Ascending aorta (tissue), 2 donors: ENCODE measurements at regions not wholly inside any gene's neighbourhood (a gene's known extent, or its start where the extent isn't known, plus 50 kb on each side); places are given as distances from the start of the nearest gene placed in this dataset.

Experiments
- DNase-seq, 2 donors: peaks; one replicate each; pipeline ENCODE4 v3.0.0-alpha.2; 2019; ENCODE audit warnings: low spot score in 2 of 2
- H3K27ac ChIP-seq, 2 donors: fragments of 200-600 bp; sonication (generic); one replicate each; pipeline ENCODE4 v1.5.1; 2016 to 2017; ENCODE audit warnings: mild to moderate bottlenecking in 1 of 2
- H3K27me3 ChIP-seq: fragments of 200-600 bp; sonication (generic); one replicate; pipeline ENCODE4 v1.5.1; 2017
- H3K36me3 ChIP-seq, 2 donors: fragments of 200-600 bp; sonication (generic); one replicate each; pipeline ENCODE4 v1.5.1; 2016
- H3K4me1 ChIP-seq, 2 donors: fragments of 200-600 bp; sonication (generic); one replicate each; pipeline ENCODE4 v1.5.1; 2016 to 2017; ENCODE audit warnings: mild to moderate bottlenecking in 1 of 2
- H3K4me3 ChIP-seq, 2 donors: fragments of 200-600 bp; sonication (generic); one replicate each; pipeline ENCODE4 v1.5.1; 2016 to 2017; ENCODE audit warnings: mild to moderate bottlenecking in 1 of 2
- H3K9me3 ChIP-seq, 2 donors: fragments of 200-600 bp; sonication (generic); one replicate each; pipeline ENCODE4 v1.5.1; 2016
- CTCF ChIP-seq, 3 experiments: fragments of 200-600 bp in 2 of 3; fragments of 450-650 bp in 1 of 3; sonication (generic) in 2 of 3; IDR thresholded peaks; one replicate each; pipeline ENCODE4 v1.5.1; 2016 to 2019; ENCODE audit warnings: antibody characterized with exemption in 3 of 3, mild to moderate bottlenecking in 1 of 3, moderate library complexity in 1 of 3
- intact Hi-C: fragments of 100-400 bp; cut with DNase I; formaldehyde crosslinking; loops from one replicate; pipeline ENCODE4 v1.15.1; 2023

DNA sequence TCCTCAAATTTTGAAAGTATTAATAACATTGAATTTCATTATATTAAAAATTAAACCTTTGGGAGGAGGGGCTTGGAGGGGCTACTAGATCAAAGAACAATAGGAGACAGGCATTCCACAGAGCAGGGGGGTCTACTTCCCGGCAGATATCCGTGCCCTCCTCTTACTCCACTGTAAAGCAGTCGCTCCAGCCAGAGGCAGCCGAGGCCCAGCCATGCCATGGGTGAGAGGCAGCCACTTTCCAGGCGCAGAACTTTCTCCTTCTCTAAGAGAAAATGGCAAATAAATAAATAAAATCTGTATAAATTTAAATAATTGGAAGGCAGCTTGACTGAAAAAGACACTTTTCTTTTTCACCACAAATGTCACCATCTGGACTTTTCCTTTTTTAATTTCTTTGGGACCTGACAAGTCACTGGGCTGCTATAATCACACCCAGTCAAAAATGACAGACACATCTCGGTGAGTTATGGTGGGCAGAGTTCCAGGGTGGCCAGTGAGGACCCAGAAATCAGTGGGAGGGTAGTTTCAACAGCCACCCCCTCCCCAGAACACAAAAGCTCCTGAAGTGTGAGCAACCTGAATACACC is 302.2 kb upstream of the SMARCA2 start:
- H3K9me3 ChIP-seq, result no peaks in the 10 kb centered on the region
- H3K27ac ChIP-seq, result no peak overlapping the region
- no peaks in the 10 kb centered on the region for H3K27me3 ChIP-seq
- no peak for TF ChIP-seq CTCF (IDR thresholded peaks at IDR 0.05)
- H3K4me1 ChIP-seq, result no peaks in the 10 kb centered on the region
- intact Hi-C loops, result no loop called here
- no peak overlapping the region for H3K4me3 ChIP-seq
- no peak for DNase-seq
- H3K36me3 ChIP-seq, result no peaks in the 10 kb centered on the region

- no peaks in the 10 kb centered on the region for H3K9me3 ChIP-seq
- DNase-seq, result no peak
- no peaks in the 10 kb centered on the region for H3K36me3 ChIP-seq
- no peak overlapping the region for H3K27ac ChIP-seq
- intact Hi-C loops, result no loop called here
- no peak overlapping the region for H3K4me3 ChIP-seq
- no peaks in the 10 kb centered on the region for H3K27me3 ChIP-seq
- no peak for TF ChIP-seq CTCF (IDR thresholded peaks at IDR 0.05)
- no peaks in the 10 kb centered on the region for H3K4me1 ChIP-seq
These were observed 301.3 kb upstream of the SMARCA2 start for GRCh38 chr9:1713841-1714240.

DNA sequence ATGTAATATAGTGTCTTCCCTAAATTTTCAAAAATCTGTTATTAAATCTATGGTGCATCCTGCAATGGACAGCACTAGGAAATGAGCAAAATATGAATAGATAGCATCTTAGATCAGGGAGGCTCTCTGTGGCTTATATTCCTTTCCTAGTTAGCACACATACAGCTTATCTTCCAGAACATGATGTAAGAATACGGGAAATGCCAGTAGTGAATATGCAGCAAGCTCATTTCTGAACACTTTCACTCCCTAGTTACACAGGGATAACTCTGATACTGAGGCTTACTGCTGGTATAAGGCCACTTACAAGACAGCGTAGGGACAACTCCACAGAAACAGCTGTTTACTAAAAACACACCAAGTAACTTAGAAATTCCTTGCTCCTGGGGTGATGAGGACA is 297.3 kb upstream of the SMARCA2 start:
- H3K36me3 ChIP-seq, result no peaks in the 10 kb centered on the region
- no peak for TF ChIP-seq CTCF (IDR thresholded peaks at IDR 0.05)
- no peaks in the 10 kb centered on the region for H3K27me3 ChIP-seq
- DNase-seq, result no peak
- H3K4me1 ChIP-seq, result no peaks in the 10 kb centered on the region
- no peaks in the 10 kb centered on the region for H3K9me3 ChIP-seq
- no peak overlapping the region for H3K4me3 ChIP-seq
- no peak overlapping the region for H3K27ac ChIP-seq
- intact Hi-C loops, result no loop called here

DNA sequence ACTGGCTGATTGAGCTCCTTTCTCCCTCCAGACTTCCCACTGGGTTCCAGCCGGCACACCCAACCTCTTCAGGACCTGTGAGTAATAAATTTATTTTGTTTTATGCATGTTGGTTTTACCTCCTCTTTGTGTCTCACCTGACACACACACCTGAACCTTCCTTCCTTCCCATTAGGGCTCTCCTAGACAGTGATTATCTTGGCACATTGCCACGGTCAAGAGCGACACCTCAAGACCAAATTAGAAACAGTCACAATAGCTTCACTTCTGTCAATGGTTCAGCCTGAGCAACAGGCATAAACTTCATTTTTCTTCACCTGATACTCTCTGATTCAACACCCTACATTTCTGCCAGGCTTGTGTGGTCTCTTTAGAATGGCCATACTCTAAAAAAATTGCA is 296.3 kb upstream of the SMARCA2 start:
- TF ChIP-seq CTCF (IDR thresholded peaks at IDR 0.05), result no peak
- Histone ChIP-seq H3K4me3 (no peak overlapping the region), H3K36me3 (no peaks in the 10 kb centered on the region), H3K27ac (no peak overlapping the region), H3K27me3 (no peaks in the 10 kb centered on the region), H3K9me3 (no peaks in the 10 kb centered on the region), H3K4me1 (no peaks in the 10 kb centered on the region)
- no peak for DNase-seq
- intact Hi-C loops, result no loop called here

- DNase-seq, result no peak
- H3K9me3 ChIP-seq, result no peaks in the 10 kb centered on the region
- H3K4me1 ChIP-seq, result no peaks in the 10 kb centered on the region
- no peak overlapping the region for H3K4me3 ChIP-seq
- no peaks in the 10 kb centered on the region for H3K36me3 ChIP-seq
- no peaks in the 10 kb centered on the region for H3K27me3 ChIP-seq
- H3K27ac ChIP-seq, result no peak overlapping the region
- intact Hi-C loops, result no loop called here
- TF ChIP-seq CTCF (IDR thresholded peaks at IDR 0.05), result no peak
These were observed 294.0 kb upstream of the SMARCA2 start for GRCh38 chr9:1721196-1721595.

DNA sequence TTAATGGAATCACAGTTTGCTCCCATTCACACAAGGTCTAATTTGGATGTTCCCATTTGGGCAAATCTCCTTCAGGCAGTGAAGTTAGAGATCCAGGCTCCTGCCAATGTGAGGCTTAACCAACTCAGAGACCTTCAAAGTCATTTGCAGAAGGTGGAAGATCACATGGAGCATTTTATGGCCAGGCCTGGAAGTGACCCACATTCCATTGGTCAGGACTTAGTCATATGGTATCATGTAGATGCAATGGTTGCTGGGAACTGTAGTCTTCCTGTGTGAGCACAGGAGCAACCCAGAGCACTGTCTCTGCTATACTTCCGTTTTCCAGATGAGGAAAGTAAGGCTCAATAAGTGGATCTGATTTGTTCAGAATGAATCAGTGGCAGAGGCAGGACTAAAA is 292.7 kb upstream of the SMARCA2 start:
- intact Hi-C loops, result no loop called here
- DNase-seq, result no peak
- no peaks in the 10 kb centered on the region for H3K9me3 ChIP-seq
- no peaks in the 10 kb centered on the region for H3K36me3 ChIP-seq
- no peak for TF ChIP-seq CTCF (IDR thresholded peaks at IDR 0.05)
- H3K4me1 ChIP-seq, result no peaks in the 10 kb centered on the region
- H3K27me3 ChIP-seq, result no peaks in the 10 kb centered on the region
- no peak overlapping the region for H3K4me3 ChIP-seq
- no peak overlapping the region for H3K27ac ChIP-seq
